OCI-LY3 (cell line): ENCODE measurements at regions not wholly inside any gene's neighbourhood (a gene's known extent, or its start where the extent isn't known, plus 50 kb on each side); places are given as distances from the start of the nearest gene placed in this dataset.

ENCODE experiments used
- CTCF ChIP-seq: fragments of 200-600, 300-600 bp; sonication (generic); IDR thresholded peaks from 2 replicates; pipeline ENCODE4 v1.5.1; 2014; ENCODE audit warnings: antibody characterized with exemption, low read length, low read depth
- EZH2phosphoT487 ChIP-seq: fragments of 200-600 bp; shearing (Covaris generic); IDR thresholded peaks from 2 replicates; pipeline ENCODE4 v1.6.1; 2018; ENCODE audit warnings: antibody characterized with exemption, mixed run types, low read depth

GRCh38 chr6:122184401-122184827 lies 215.0 kb upstream of the HSF2 start:
- TF ChIP-seq CTCF (peak; percentile 18; the same call in 1 of the 2 replicates), EZH2phosphoT487 (no peak)
